Ovary (tissue), 3 donors: ENCODE measurements at regions not wholly inside any gene's neighbourhood (a gene's known extent, or its start where the extent isn't known, plus 50 kb on each side); places are given as distances from the start of the nearest gene placed in this dataset.

Experiments
- CTCF ChIP-seq, 3 donors: fragments of 450-650 bp in 2 of 3; fragments of 200-600 bp in 1 of 3; IDR thresholded peaks; one replicate each; pipeline versions ENCODE4 v1.5.1 to v1.8.0; 2016 to 2022; ENCODE audit warnings: antibody characterized with exemption in 3 of 3, mild to moderate bottlenecking in 1 of 3
- EP300 ChIP-seq: sonication (generic); formaldehyde crosslinking; IDR thresholded peaks from one replicate; pipeline ENCODE4 v1.6.1; 2017; ENCODE audit warnings: antibody characterized with exemption
- POLR2A ChIP-seq: fragments of 450-650 bp; IDR thresholded peaks from one replicate; pipeline ENCODE4 v1.6.1; 2017; ENCODE audit warnings: antibody characterized with exemption, mild to moderate bottlenecking, moderate library complexity
- donor health status: DM: no; HTN: no; CAD: no.

- no peak for TF ChIP-seq CTCF (IDR thresholded peaks at IDR 0.05)
- TF ChIP-seq POLR2A, result no peak
- no peak for TF ChIP-seq EP300
Observed at GRCh38 chr3:190194506-190194905, 73.8 kb upstream of the P3H2 start.
